GM21447 (cell line): ENCODE measurements at regions not wholly inside any gene's neighbourhood (a gene's known extent, or its start where the extent isn't known, plus 50 kb on each side); places are given as distances from the start of the nearest gene placed in this dataset.

ENCODE experiments used
- ATAC-seq: cut with Tn5 transposase; IDR thresholded peaks from one replicate; pipeline ENCODE4 v1.9.1; 2021; ENCODE audit not compliant: unreplicated experiment

DNA sequence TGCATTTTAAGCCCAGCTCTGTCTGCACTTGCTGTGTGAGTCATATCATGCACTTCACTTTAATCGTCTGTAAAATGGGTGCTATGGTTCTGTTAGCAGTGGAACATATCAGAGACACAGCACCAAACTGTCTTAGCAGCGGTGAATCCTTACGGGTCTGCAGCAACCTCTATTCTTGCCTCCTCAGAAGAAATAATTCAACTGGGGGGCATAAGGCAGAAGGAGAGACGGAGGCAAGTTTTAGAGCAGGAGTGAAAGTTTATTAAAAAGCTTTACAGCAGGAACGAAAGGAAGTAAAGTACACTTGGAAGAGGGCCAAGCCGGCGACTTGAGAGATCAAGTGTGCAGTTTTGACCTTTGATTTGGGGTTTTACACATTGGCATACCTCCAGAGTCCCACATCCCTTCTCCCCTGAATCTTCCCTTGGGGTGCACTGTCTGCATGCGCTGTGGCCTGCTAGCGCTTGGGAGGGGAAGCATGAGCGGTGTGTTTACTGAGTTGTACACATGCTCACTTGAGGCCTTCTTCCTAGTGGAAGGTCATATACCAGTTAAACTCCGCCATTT, 109.8 kb downstream of the DDX1 start:
- ATAC-seq: no peak

DNA sequence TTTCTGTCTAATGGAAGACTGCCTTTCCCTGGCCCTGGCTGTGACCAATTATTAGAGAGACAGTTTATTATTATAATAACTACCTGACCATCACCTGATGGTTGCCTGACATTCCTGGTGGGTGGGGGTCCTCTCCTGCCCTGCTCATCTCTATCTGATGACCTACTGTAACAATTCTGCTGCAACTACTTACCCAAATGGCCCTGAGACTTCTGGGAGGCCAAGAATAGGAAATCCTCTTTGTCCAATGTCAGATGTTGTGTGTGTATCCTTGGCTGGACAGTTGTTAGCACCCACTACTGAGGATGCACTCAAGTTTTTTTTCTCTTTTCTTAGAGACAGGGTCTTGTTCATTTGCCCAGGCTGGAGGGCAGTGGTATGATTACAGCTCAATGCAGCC, 110.3 kb downstream of the DDX1 start:
- no peak for ATAC-seq

DNA sequence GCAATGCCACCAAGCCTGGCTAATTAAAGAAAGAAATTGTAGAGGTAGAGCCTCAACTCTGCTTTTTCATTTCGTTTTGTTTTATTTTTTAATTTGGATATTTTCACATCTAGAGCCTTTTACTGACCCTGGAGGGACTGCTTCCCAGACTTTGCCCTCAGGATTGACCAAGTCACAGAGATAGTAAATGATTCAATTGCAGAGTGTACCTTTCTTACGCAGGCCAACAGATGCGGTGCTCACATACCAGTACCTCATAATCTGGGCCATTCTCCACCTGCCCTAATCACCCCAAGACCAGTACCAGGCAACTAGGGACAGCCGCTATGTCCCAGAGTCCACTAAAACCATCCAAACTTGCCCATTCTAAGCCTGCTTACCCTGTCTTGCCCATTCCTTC, 110.8 kb downstream of the DDX1 start:
- ATAC-seq: no peak

DNA sequence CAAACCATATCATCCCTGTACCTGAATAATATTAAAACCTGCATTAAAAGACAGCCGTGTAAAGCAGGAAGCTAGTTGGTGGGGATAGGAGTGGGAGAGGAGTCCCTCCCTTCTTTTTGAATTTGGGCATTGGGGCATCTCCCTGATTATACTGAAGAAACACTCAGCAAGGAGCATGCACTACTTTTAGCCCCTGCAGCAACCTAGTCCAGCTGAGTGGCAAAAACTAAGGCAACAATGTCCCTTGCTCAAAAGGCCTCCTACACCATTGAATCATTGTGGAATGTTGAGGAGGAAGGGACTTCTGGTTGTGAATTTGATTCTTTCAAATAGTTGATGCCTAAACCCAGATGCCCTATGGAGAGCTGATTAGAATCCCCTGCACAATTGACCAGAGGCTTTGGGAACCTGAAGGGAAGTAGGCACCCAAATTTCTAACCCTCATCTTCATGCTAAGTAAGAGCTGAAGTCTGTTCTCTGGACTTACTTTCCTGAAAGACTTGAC, 111.7 kb downstream of the DDX1 start:
- ATAC-seq: no peak

DNA sequence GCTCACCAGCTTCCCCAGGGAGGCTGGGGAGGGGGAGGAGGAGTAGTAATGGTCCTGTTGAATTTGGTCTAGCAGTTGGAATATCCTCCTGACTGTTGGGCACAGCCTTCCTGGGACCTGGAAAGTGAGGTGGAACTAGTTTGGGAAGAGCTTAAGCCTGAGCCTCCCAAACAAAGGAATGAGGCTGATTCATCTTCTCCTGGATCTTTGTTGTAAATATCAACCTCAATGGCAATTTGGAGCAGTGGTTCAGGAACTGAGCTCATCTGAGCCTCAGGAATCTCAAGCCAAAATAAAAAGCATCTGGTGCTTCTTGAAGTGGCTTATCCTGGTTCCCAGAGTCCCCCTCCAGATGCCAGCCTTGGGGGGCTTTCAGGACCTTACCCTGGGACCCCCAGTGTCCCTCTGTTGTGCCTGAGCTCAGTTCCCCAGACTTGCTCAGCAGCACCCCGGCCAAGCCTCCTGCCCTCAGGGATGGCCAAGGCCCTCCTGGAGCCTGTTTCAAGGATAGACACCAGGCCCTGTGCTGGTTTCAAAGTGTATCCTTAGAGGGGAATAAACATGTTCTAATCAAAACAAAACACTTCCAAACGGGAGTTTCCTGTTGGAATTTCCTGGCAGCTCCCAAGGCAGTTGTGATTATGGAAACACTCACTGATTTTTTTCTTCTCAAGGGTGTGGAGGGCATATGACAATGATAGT, 112.6 kb downstream of the DDX1 start:
- no peak for ATAC-seq

DNA sequence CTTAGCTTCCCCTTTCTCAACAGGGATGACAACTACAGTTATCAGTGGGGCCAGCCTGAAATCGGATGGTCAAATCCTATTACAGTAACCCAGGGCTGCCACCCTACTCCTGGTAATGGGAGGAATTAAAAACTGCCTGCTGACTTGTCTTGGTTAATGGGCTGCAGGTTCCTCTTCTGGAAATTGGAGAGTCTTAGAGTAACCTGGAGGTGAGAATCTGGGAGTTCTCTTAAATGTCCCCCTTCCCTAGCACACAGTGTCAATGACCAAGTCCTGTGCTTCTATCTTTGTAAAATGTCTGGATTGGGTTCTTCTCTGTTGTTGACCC, 113.1 kb downstream of the DDX1 start:
- ATAC-seq: no peak

DNA sequence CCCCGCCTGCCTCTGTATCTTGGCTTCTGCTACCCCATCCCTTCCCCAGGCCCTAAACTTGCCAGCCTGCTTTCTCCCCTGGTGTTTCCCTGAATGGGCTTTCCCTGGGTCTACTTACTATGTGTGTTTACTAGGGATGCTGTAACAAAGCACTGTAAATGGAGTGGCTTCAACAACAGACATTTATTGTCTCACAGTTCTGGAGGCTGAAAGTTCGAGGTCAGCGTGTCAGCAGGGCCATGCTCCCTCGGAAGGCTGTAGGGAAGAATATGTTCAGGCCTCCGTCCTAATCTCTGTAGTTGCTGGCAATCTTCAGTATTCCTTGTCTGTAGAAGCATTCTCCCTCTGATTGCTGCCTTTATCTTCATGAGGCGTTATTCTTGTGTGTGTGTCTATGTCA, 113.6 kb downstream of the DDX1 start:
- no peak for ATAC-seq

DNA sequence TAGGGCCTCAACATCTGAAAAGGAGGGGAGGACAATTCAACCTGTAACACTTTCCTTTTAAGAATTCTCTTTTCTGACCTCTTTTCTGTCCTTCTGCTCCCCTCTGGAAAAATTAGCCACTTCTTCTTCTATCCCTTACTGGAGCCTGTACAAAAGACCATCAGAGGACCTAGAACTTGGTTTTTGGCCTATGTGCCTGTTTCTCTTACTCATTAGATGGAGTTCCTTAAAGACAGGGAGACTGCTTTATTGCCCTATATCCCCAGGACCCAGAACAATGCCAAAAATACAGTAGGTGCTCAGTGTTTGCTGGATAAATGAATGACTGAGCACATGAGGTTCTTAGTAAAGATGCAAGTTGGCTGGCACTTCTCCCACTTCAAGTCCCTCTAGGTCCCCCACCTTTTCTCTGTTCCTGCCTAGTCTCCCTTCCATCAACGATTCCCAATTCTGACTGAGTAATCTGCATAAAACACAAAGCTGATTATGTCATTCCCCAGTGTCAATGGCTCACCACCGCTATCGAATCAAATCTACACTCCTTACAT, 114.2 kb downstream of the DDX1 start:
- no peak for ATAC-seq

DNA sequence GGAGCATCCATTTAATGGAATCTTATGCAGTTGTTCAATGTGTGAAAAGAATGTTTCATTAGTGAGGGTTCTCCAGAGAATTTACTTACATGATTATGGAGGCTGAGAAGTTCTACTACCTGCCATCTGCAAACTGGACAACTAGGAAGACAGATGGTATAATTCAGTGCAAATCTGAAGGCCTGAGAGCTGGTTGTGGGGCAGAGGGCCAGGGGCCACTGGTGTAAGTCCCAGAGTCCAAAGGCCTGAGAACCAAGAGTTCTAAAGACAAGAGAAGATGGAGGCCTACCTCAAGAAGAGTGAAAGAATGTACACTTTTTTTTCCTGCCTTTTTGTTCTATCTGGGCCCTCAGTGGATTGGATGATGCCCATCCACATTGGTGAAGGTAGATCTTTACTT, 114.8 kb downstream of the DDX1 start:
- no peak for ATAC-seq

DNA sequence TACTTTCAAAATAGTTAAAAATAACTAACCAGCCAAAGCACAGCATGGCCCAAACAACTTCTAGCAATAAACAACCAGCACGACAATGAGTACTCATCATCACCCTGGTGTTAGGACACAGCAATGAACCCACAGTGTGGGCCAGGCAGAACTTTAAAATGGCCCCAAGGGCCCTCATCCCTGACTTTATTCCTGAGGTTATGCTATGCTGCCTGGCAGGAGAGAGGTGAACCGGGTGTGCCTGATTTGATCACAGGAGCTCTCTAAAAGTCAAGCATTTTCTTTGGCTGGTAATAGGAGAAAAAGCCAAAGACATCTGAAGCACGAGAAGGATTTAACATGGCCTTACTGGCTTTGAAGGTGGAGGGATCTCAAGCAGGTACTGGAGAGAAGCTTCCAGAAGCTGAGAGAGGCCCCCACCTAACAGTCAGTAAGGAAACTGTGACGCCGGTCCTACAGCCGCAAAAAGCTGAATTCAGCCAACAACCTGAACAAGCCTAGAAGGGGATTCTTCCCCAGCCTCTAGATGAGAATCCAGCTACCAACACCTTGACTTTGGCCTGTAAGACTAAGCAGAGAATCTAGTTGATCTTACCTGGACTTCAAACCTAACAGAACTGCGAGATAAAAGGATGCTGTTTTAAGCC, 115.4 kb downstream of the DDX1 start:
- ATAC-seq: no peak

DNA sequence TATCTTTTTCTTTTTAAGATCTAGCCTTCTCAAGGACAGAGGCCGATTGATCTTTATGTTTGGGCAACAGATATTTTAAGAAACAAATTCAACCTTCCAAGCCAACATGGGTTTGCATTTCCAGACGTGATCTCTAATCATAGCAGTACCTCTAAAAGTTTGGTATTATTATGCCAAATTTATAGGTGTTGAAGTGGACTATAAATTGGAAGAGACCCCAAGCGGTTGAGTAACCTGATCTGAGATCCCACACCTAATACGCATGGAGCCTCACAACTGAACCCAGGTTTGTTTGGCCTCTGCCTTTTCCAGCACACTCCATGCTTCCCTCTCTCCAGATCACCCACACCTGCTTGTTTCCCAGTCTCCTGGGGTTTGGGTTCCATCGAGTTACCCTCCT, 116.5 kb downstream of the DDX1 start:
- ATAC-seq: no peak

DNA sequence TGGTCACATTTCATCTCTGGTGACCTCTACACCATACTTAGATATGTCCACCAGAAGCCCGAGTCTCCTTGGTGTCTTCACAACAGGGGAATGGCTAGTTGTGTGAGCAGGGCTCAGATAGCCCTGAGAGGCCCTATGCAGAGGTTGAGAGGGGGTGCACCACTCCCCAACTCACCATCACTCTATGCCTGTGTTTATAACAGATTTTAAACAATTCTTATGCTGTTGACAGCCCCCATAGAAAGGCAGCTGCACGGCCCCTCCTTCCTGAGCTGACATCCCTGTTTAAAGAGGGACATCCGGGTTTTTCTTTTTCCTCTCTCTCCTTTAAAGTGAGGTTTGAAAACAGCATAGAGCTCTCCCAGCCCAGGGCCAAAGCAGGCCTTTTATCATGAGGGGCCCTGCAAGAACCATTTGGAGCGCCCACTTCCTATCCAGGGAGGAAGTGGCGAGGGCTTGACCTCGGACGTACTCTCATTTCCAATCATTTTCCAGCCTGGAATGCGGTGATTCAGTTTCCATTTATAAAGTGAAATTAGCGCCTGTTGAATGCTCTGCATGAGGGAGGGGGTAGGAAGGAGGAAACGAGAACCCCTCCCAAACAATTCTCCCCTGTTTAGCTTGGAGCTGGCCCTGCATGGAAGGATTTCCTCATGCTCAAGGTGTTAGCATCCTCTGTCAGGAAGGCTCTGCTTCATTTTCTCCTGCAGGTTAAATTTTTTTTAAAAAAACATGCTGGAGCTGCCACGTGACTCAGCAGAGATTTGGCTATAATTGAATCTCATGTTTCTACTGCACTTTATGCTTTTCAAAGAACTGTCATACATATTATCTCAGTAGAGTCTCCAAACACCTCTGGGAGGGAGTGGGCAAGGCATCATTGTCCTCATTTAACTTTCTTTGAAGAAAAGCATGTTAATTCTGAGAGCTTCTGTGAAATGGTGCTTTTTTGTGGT, 117.5 kb downstream of the DDX1 start:
- no peak for ATAC-seq

DNA sequence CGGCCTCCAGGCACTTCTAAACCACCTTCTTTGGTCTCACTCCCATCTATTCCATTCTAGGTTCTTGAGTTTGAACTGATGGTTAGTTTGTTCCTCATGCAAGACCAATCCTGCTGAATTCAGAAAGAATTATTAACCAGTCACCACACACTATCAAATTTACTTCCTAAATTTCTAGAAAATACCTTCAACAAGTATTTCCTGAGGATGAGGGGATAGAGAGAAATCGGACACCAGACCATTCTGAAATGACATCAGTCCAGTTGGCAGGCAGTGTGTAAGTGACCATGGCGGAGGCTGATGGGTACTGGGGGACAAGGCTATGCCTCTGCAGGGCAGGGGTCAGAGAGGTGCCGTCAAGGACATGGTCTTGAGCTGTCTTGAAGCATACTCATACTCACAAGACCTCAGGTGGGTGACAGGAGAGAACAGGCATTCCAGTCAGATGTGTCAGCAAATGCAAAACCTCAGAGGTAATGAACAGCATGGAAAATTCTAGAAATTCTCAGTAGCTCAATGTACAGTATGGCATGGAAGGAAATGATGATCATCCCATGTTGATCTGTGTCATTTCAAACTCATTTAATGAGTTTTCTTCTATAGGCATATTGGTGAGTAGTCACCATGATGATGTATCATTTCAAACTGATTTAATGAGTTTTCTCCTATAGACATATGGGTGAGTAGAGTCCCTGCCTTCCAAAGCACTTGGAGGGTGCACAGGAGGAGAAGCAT, 119.6 kb downstream of the DDX1 start:
- no peak for ATAC-seq

DNA sequence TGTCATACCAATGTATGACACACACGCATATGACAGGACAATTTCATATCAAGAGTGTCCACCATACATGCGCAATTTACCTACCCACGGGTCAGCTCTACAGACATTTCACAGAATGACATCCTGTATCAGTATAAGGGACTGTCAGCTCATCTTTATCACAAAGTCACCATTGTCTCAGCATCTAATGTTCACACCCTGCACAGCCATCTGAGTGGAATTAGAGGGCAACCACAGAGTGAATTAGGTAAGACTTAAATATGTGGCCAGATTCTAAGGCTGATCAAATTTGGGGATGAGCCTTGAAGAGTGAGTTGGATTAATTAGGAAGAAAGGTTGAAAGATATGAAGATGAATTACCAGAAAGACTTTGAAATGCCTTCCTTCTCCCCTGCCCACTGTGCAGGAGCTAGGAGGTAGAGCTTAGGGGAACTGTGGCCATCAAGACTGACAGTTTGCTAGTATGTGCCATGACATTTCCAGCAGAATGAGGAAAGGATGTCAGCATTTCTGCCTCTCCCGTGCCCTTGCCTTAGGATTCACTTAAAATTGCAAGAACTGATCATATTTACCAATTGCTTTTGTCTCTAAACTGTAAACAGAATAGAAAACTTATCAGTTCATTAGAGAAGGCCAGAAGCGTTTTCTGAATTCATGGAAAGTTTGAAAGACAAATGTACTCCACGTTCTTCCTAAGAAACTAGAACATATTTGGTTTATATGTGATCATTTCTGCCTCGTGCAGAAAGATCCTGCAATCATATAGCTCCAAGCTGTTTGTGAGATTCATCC, 121.1 kb downstream of the DDX1 start:
- no peak for ATAC-seq

DNA sequence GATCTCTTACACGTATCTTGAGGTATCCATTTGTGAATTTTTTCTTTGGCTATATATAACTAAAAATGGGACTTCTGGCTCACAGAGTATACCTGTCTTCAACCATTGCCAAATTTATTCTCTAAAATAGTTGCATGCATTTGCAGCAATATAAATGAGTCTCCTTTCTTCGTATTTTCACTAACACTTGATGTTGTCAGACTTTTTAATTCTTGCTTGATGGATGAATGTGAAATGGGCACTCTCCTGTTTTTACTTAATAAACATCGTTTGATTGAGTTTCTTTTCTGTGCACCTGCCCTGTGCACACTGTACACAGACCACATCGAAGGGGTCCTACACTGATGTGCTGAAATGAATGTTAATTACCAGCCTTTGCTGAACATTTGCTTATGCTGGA, 121.8 kb downstream of the DDX1 start:
- no peak for ATAC-seq

DNA sequence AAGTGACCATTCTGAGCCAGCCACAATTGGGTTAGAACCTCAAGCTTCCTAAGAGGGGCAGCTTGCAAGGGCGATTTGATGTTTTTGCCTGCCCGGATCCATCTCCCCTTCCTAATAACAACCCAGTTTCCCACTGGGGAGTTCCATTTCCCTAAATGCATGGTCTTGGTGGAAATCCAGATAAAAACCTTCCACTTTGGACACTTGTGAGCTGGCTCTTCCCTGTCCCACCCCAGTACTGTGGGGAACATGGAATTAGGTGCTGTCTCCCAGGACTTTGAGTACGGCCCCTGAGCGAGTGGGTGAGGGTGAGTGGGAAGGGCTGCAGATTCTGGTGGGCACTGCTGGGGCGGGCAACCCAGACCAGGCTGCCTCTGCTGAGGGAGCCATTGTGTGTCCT, 122.3 kb downstream of the DDX1 start:
- ATAC-seq: no peak

DNA sequence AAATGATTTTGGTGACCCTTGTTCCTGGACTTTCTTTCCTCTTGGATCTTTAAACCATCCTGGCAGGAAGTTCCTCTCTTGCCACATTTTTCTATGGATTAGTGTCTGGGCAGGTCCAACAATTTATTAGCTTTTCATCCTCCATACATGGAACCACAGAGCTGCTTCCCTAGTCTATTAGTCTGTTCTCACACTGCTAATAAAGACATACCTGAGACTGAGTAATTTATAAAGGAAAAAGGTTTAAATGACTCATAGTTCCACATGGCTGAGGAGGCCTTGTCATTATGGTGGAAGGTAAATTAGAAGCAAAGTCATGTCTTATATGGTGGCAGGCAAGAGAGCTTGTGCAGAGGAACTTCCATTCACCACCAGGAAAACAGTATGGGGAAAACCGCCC, 122.9 kb downstream of the DDX1 start:
- ATAC-seq: no peak

DNA sequence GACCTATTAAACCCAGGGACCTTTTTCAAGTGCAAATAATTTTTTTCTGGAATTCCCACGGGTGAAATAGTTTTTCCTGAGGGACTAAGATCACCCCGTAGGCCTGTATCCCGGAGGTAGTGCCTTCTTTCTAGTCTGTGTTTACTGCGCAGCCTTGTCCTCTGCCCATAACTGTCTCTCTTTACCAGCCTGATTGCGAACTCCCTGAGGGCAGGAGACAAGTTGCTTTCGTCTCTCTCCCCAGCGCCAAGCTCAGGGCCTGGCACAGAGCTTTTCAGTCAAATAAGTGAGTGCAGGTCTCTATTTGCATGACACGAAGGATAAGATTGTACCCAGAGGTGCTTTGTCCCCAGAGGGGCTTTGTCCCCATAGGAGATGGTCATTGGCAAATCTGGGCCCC, 123.9 kb downstream of the DDX1 start:
- no peak for ATAC-seq

DNA sequence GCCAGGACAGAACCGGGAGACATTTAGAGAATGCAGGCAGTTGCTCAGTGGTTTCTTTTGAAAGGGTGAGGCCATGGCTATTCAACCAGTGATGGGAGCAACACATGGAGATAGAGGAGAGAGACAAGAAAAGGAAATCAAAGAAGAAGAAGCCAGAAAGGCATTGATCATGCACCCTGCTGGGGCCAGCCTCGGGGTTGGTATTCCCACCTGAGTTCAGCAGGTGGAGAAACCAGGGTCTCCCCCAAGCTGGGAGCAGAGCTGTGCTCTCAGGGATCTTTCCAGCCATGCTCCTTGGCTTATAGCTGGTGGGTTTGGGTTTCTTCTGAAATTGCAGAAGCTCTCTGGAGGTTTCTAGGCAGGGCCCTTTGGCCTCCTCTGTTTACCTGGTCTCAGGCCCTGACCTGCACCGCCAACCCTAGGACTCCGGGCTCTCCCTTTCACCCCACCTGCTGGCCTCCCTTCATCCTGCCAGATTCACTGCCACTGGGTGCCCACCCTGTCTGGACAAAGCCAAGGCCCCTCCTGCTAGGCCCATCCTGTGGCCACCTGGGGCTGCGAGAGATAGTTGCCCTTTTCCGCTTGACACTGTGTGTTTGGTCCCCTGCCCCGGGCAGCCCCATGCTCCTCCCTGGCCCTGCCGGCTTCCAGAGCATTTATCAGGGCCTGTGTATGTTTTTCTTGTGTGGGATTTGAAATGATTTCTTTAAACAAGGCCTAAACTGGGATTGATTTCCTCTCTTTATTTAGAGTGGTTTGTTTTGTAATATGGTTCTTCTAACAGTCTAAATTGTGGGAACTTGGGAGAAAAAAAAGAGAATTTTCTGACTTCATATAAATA, 126.7 kb downstream of the DDX1 start:
- ATAC-seq: no peak
